ENCODE measurements at regions not wholly inside any gene's neighbourhood (a gene's known extent, or its start where the extent isn't known, plus 50 kb on each side); places are given as distances from the start of the nearest gene placed in this dataset.

DNA sequence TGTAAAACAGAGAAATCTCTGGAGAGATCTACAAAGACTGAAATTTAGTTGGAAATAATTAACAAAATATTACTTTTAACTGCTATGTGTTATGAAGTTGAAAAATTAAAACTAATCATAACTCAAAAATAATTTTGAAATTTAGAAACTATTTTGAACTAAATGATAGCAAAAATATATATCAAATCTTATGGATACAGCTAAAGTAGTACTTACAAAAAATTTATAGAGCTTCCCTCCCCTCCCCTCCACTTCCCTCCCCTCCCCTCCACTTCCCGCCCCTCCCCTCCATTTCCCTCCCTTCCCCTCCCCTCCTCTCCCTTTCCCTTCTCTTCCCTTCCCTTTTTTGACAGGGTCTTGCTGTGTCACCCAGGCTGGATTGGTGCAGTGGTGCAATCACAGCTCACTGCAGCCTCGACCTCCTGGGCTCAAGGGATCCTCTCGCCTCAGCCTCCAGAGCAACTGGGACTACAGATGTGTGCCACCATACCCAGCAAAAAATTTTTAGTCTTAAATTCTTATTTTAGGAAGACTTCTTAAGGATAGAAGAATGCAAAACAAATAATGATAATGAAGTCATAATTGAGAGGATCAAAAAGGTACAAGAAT is 87.2 kb upstream of the RGS17 start (continued):
- no peak for TF ChIP-seq RAD21 (IDR thresholded peaks at IDR 0.05 in 1 of 2, conservative IDR thresholded peaks at IDR 0.05 in 1 of 2; ENCODE audit: low read depth in 2 of 2, low read length in 2 of 2)
- TF ChIP-seq SAP30 (IDR thresholded peaks at IDR 0.05; ENCODE audit: insufficient read depth, insufficient replicate concordance, low read length) = no peak
- TF ChIP-seq CHD2 (IDR thresholded peaks at IDR 0.05; ENCODE audit: low read length) = no peak
- TF ChIP-seq CHD1 (IDR thresholded peaks at IDR 0.05; ENCODE audit: low read depth, low read length) = no peak
- TF ChIP-seq SP2 (IDR thresholded peaks at IDR 0.05; ENCODE audit: low read length) = no peak
